GM21529 (cell line): ENCODE measurements at regions not wholly inside any gene's neighbourhood (a gene's known extent, or its start where the extent isn't known, plus 50 kb on each side); places are given as distances from the start of the nearest gene placed in this dataset.
"Not testable (repeated sequence)": the region's sequence is repeated elsewhere in the genome, so short reads cannot be mapped to it uniquely, and the experiment has no call there.

Experiments
- ATAC-seq: cut with Tn5 transposase; IDR thresholded peaks from one replicate; pipeline ENCODE4 v1.9.1; 2021; ENCODE audit not compliant: unreplicated experiment

DNA sequence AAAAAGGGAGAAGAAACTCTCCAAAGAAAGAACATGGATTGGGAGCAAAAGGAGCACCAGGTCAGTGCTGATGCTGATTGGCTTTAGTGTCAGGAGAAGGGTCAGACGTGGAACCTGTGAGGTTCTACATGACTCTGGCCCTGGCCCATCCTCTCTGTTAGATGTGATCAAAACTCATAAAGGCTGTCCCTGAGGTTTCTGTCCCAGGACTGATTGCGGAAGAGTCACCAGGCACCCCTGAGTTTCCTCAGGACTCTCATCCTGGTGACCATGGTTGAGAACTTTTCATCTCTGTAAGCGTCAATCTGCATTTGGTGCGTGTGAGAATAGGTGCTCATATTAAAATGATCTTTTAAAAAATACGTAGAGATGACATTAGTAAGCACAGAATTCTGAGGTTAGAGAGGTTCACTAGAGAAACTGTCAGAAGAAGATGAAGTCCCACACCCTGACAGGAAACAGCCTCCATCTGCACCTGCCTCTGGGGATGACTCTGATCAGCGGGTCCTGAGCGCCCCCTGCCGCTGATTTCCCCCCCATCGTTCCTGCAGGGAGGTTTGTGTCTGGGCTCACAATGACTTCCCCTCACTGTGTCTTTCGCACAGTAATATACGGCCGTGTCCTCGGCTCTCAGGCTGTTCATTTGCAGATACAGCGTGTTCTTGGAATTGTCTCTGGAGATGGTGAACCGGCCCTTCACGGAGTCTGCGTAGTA is 741.8 kb downstream of the TMEM121 start:
- no peak for ATAC-seq

GRCh38 chr14:106269029-106269428 is 742.6 kb downstream of the TMEM121 start:
- ATAC-seq, result no peak

DNA sequence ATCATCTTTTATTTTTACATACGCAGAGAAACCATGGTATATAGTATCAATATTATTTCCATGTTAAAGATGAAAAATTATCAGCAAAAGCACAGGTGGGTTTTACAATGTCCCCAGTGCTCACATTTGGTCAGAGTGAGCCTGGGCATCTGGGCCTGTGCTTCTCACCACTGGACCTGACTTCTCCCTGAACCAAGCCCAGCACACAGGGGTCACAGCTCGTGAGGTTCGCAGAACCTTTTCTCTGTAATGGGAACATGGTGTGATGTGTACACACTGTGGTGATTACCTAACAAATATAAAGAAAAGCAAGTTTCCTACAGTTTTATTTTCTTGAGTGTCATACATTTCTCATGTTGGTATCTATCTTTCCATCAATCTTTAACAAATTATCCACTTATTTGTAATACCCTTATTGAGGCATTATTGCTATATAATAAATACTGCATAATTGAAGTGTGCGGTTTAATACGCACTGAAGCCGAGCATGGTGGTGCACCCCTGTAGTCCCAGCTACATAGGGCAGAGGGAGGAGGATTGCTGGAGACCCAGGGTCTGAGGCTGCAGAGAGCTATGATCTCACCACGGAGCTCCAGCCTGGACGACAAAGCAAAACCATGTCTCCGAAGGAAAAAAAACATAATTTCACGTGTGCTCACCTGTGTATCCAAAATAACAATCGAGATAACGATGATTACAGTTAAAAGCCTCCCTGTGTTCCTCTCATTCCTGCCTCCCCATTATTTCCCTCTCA is 743.2 kb downstream of the TMEM121 start:
- ATAC-seq, result no peak

DNA sequence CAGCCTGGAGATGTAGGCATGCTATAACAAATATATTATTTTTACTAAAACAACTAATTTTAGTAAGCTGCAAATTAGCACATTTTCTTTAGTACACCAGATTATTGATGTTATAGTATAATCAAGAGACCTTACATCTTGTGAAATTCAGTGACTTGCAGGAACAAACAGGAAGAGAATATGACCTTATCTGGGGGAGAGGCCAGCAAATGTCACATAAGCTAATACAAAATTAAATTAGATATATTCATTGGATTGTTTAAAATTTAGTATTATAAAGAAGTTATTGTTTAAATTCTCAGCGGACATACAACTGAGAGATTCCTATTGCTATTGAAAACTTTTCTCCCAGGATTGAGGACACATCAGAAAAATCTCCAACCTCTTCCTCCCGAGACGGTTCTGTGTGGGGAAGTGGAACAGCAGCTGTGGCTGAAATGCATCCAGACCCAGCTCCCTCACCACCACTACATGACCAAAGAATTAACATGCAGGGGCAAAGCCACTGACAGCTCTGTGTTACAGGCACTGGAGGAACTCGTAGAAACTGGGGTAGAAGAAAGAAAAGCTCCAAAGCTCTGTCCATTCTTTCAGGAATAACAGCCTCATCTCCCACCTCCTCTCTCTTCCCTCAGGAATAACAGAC is 744.2 kb downstream of the TMEM121 start:
- not testable (repeated sequence) for ATAC-seq

GRCh38 chr14:106276326-106277267 is 750.2 kb downstream of the TMEM121 start:
- ATAC-seq, result no peak

DNA sequence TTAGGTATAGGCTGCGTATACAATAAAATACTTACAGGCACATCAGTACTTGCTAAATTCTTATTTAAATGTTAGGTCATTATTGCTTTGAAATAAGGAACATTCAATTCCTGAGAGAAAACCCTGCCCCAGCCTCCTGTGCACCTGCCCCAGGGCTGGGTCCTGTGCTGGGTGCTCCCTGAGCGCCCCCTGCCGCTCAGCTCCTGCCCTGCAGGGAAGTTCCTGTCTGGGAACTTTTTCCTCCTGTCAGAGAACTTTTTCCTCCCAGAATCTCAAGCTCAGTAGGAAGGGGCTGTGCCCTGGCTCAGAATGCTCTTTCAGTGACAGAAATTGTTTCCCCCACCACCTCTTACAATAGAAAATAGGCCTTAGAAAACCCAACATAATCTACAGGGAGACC is 751.1 kb downstream of the TMEM121 start:
- no peak for ATAC-seq

DNA sequence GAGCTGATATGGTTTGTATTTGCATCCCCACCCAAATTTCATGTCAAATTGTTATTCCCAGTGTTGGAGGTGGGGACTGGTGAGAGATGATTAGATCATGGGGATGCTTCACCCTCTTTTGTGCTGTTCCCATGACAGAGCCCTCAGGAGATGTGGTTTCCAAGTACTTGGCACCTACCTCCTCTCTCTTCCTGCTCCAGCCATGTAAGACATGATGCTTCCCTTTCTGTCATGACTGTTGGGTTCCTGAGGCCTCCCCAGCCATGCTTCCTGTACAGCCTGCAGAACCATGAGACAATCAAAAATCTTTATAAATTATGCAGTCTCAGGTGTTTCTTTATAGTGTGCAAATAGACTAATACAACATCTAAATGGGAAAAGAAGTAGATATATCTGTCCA is 754.5 kb downstream of the TMEM121 start:
- no peak for ATAC-seq

DNA sequence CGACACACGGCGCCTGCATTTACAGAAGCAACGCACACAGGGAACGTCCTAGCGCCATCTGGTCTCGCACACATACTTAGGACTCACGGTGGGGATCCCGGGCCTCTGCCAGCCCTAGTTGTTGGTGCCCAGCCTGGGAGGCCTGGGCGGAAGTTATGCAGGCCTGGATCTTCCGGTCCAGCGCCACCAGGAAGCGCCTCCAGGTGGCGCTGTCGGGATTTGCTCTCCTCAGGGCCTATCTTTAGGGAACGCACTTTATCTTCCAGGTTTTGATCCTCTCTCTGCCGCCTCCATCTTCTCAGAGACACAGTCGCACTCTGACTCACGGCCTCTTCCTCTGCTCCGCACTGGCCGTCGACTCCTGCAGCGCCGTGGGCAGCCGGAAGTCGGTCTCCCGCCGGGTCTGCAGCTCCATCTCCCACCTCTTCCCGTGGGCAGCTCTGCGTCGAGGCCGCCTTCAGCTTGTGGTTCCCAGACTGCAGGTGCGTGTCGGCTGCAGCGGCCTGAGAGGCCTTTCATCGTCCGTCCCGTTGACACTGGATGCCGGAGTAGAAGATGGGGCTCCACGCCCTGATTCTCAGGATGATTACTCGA is 760.4 kb downstream of the TMEM121 start:
- ATAC-seq, result no peak

DNA sequence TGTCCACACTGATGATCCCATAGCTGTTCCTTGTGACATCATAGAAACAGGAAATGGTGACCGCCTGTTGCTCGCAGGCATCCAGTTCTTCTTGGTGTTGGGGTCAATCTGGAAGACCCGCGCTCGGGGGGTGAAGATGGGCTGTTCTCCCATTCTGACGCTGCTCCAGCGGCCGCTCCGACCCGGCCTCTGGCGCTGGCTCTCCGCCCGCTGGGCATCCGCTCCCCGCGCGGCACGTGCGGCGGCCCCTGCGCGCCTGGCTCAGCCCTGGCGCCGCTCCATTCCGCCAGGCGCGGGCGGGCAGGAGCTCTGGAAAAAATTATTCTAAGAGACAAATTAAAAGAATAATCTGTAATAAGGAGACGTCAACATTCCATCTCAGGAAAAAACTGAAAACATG is 761.1 kb downstream of the TMEM121 start:
- ATAC-seq, result no peak

- ATAC-seq, result no peak
Observed at GRCh38 chr14:106291626-106292025, 765.2 kb downstream of the TMEM121 start.

DNA sequence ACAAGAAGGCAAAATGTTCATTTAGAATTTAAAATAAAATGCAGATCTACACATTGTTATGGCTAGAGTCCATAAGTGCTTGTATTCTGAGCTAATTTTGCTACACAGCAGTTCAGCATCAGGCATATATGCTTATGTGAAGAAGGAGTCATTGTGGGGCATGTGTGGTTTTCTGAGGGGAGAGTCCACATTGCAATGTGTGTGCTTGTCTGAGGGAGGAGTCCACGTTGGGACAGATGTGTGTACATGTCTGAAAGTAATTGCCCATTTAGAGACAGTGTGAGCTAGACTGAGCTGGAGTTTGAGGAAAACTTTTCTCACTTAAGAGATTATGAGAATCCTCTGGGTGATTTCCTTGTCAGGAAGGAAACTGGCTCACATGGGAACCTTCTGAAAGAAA is 767.9 kb downstream of the TMEM121 start:
- no peak for ATAC-seq

DNA sequence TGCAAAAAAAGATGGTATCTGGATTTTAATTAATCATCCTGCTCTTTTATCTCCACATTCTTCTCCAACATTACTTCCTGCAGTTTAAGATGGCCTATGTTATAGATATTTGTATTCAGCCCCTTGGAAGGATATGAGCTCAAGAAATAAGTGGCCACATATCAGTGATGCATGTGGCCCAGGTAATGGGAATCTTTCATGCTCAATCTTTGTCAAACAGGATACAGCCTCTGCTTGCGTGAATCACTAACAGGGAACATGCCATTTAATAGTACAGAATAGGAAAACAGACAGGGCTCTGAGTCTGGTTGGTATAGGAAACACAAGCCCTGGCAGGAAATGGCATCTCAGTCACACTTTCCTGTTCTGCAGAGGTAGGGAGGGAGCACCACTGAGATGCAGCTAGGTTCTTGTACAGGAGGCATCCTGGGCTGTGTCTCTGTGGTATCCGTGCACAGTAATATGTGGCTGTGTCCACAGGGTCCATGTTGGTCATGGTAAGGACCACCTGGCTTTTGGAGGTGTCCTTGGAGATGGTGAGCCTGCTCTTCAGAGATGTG is 774.6 kb downstream of the TMEM121 start:
- ATAC-seq, result not testable (repeated sequence)

DNA sequence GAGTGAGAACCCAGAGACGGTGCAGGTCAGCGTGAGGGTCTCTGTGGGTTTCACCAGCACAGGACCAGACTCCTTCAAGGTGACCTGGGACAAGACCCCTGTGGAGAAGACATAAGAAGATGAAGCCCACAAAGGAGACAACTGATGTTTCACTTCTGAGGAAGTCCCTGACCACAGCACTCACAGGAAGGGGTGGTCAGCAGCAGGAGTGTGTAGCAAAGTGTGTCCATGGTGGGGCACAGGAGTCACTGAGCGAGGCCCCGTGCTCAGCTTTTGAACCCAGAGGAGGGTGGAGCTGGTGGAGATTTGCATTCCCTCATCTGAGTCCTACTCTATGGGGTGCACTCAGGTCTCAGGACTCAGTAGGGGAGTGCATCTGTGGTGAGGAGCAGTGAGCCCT is 775.2 kb downstream of the TMEM121 start:
- ATAC-seq, result not testable (repeated sequence)

DNA sequence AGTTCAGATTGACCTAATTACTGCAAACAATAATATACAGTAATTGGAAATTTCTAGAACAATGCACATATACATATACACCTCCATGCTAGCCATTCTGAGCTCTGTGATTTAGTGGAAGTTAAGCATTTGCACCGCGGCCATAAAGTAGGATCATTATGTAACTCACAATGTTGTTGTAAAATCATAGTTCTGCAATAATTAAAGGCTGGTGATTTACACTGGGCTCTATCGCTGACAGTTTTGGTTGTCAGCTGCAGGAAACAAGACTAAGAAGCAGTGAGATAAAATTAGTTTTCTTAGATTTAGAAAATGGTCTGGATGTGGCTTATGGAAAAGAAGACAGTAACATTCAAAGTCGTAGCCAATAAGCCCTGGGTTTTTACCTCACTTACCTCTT is 776.3 kb downstream of the TMEM121 start:
- no peak for ATAC-seq

DNA sequence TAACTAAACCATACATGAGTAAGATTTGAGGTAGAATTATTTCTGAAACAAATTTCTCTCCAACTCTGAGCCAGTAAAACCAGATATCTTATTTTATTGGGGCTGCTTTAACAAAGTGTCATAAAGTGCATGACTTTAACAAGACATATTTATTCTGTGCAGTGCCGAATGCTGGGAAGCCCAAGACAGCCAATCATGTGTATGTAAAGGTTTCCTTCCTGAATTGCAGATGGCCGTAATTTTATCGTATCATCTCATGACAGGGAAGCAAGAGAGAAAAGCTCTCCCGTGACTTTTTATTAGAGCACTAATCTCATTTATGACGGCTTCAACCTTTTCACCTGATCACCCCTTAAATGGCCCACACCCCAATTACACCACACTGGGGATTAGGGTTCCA is 777.9 kb downstream of the TMEM121 start:
- no peak for ATAC-seq

GRCh38 chr14:106308839-106309389 is 782.5 kb downstream of the TMEM121 start:
- ATAC-seq, result peak; percentile 91

- peak; percentile 20 for ATAC-seq
Observed at GRCh38 chr14:106309423-106309822, 783.0 kb downstream of the TMEM121 start.

- no peak for ATAC-seq
Observed at GRCh38 chr14:106315436-106315835, 789.1 kb downstream of the TMEM121 start.

- no peak for ATAC-seq
Observed at GRCh38 chr14:106317593-106317992, 791.2 kb downstream of the TMEM121 start.

- no peak for ATAC-seq
Observed at GRCh38 chr14:106318700-106319099, 792.3 kb downstream of the TMEM121 start.
